ENCODE measurements at regions not wholly inside any gene's neighbourhood (a gene's known extent, or its start where the extent isn't known, plus 50 kb on each side); places are given as distances from the start of the nearest gene placed in this dataset.

DNA sequence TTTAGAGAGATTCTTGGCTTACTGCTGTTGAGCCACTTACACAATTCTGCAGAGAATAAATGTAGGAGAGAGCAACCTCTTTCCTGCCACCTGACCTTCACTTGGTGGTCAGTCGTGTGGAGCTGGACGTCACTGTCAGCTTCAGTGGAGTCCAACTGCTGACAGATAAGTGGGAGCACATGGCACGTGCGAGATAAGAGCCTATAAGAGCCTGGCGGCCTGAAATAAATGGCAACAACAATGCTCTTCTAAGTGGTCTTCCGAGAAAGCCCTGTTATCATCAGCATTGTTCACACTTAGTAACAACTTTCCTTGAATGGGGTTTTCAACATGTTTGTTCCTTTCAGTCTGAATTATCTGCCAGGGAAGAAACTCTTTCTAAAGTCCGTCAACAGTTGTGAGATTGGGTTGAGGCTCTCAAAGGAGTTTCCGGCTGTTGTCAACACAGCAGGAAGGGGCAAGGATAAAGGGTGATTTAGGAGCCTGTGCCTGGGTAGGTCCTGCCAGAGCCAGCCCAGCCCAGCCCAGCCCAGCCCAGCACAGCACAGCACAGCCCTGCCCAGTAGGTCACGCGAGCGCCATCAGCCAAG is 57.2 kb upstream of the RUNX1 start:
- no peak for TF ChIP-seq CSDC2 (CRISPR knock-in tag; IDR thresholded peaks at IDR 0.05)
- no peak for TF ChIP-seq ESRRG (CRISPR knock-in tag; IDR thresholded peaks at IDR 0.05)
- TF ChIP-seq TOX (CRISPR knock-in tag; IDR thresholded peaks at IDR 0.05; ENCODE audit: borderline replicate concordance), result no peak
- TF ChIP-seq ARNTL (CRISPR knock-in tag; IDR thresholded peaks at IDR 0.05; ENCODE audit: borderline replicate concordance, low read depth), result no peak
- TF ChIP-seq GLIS3 (CRISPR knock-in tag; IDR thresholded peaks at IDR 0.05), result no peak
- no peak for TF ChIP-seq ZC3H10 (CRISPR knock-in tag; IDR thresholded peaks at IDR 0.05)
- TF ChIP-seq, protein P1, sequence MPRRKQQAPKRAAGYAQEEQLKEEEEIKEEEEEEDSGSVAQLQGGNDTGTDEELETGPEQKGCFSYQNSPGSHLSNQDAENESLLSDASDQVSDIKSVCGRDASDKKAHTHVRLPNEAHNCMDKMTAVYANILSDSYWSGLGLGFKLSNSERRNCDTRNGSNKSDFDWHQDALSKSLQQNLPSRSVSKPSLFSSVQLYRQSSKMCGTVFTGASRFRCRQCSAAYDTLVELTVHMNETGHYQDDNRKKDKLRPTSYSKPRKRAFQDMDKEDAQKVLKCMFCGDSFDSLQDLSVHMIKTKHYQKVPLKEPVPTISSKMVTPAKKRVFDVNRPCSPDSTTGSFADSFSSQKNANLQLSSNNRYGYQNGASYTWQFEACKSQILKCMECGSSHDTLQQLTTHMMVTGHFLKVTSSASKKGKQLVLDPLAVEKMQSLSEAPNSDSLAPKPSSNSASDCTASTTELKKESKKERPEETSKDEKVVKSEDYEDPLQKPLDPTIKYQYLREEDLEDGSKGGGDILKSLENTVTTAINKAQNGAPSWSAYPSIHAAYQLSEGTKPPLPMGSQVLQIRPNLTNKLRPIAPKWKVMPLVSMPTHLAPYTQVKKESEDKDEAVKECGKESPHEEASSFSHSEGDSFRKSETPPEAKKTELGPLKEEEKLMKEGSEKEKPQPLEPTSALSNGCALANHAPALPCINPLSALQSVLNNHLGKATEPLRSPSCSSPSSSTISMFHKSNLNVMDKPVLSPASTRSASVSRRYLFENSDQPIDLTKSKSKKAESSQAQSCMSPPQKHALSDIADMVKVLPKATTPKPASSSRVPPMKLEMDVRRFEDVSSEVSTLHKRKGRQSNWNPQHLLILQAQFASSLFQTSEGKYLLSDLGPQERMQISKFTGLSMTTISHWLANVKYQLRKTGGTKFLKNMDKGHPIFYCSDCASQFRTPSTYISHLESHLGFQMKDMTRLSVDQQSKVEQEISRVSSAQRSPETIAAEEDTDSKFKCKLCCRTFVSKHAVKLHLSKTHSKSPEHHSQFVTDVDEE (CRISPR knock-in tag; IDR thresholded peaks at IDR 0.05), result no peak
- TF ChIP-seq OSR1 (CRISPR knock-in tag; IDR thresholded peaks at IDR 0.05), result no peak
- TF ChIP-seq, protein P2, sequence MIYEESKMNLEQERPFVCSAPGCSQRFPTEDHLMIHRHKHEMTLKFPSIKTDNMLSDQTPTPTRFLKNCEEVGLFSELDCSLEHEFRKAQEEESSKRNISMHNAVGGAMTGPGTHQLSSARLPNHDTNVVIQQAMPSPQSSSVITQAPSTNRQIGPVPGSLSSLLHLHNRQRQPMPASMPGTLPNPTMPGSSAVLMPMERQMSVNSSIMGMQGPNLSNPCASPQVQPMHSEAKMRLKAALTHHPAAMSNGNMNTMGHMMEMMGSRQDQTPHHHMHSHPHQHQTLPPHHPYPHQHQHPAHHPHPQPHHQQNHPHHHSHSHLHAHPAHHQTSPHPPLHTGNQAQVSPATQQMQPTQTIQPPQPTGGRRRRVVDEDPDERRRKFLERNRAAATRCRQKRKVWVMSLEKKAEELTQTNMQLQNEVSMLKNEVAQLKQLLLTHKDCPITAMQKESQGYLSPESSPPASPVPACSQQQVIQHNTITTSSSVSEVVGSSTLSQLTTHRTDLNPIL (CRISPR knock-in tag; IDR thresholded peaks at IDR 0.05; ENCODE audit: low read depth), result no peak
- no peak for TF ChIP-seq TCF4 (CRISPR knock-in tag; IDR thresholded peaks at IDR 0.05; ENCODE audit: borderline replicate concordance)
- TF ChIP-seq, protein P3, sequence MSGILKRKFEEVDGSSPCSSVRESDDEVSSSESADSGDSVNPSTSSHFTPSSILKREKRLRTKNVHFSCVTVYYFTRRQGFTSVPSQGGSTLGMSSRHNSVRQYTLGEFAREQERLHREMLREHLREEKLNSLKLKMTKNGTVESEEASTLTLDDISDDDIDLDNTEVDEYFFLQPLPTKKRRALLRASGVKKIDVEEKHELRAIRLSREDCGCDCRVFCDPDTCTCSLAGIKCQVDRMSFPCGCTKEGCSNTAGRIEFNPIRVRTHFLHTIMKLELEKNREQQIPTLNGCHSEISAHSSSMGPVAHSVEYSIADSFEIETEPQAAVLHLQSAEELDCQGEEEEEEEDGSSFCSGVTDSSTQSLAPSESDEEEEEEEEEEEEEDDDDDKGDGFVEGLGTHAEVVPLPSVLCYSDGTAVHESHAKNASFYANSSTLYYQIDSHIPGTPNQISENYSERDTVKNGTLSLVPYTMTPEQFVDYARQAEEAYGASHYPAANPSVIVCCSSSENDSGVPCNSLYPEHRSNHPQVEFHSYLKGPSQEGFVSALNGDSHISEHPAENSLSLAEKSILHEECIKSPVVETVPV (CRISPR knock-in tag; IDR thresholded peaks at IDR 0.05), result no peak
- no peak for TF ChIP-seq PPARA (CRISPR knock-in tag; IDR thresholded peaks at IDR 0.05; ENCODE audit: borderline replicate concordance)
- TF ChIP-seq ZNF8 (CRISPR knock-in tag; IDR thresholded peaks at IDR 0.05), result no peak
- TF ChIP-seq ZFP30 (CRISPR knock-in tag; IDR thresholded peaks at IDR 0.05), result no peak
- TF ChIP-seq, protein P4, sequence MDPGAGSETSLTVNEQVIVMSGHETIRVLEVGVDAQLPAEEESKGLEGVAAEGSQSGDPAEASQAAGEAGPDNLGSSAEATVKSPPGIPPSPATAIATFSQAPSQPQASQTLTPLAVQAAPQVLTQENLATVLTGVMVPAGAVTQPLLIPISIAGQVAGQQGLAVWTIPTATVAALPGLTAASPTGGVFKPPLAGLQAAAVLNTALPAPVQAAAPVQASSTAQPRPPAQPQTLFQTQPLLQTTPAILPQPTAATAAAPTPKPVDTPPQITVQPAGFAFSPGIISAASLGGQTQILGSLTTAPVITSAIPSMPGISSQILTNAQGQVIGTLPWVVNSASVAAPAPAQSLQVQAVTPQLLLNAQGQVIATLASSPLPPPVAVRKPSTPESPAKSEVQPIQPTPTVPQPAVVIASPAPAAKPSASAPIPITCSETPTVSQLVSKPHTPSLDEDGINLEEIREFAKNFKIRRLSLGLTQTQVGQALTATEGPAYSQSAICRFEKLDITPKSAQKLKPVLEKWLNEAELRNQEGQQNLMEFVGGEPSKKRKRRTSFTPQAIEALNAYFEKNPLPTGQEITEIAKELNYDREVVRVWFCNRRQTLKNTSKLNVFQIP (CRISPR knock-in tag; IDR thresholded peaks at IDR 0.05; ENCODE audit: borderline replicate concordance, low read depth), result no peak
- TF ChIP-seq SNAI2 (CRISPR knock-in tag; IDR thresholded peaks at IDR 0.05), result no peak
- no peak for TF ChIP-seq ZNF70 (CRISPR knock-in tag; IDR thresholded peaks at IDR 0.05)
- no peak for TF ChIP-seq ISL1 (CRISPR knock-in tag; IDR thresholded peaks at IDR 0.05)
- no peak for TF ChIP-seq ZFP3 (CRISPR knock-in tag; IDR thresholded peaks at IDR 0.05)
- ATAC-seq, result no peak

DNA sequence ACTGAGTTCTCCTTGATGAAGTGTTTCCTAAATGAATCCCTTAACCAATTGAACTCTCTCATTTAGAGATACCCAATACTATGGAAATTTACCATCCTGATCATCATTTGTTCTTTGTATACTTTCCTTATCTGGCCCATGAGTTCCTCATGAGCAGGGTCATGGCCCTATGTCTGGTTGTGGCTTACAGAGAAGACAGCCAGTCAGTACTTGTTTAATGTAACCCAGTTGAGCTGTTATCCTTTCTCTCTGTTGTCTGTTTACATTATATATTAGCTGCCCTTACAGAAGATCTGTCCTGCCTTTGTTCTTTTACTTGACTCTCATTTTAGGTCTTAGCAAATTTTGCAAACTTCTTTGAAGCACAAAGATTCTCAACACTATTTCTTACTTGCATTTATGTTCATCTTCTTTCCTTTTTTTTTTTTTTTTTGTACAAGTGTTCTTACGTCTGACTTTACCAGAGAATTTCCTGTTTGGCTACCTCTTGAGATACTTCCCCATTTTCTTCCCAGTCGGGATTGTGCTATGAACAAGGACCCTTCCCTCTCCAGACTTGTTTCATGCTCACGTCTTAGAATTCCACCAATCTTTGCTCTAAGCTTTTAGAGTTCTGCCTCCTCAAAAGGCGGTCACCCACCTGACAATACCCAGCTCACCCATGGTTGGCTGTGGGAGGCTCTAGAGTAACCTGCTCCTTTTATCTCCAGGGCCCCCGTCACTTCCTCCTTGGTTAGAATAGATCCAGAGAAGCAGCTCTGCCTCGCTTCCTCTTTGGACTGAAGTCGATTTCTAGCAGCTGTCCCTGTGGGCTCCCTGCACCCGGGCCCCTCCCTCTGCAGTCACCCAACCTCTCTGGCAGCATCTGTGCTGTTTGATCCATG is 53.6 kb upstream of the RUNX1 start:
- no peak for TF ChIP-seq SNAI2 (CRISPR knock-in tag; IDR thresholded peaks at IDR 0.05)
- ATAC-seq, result no peak

DNA sequence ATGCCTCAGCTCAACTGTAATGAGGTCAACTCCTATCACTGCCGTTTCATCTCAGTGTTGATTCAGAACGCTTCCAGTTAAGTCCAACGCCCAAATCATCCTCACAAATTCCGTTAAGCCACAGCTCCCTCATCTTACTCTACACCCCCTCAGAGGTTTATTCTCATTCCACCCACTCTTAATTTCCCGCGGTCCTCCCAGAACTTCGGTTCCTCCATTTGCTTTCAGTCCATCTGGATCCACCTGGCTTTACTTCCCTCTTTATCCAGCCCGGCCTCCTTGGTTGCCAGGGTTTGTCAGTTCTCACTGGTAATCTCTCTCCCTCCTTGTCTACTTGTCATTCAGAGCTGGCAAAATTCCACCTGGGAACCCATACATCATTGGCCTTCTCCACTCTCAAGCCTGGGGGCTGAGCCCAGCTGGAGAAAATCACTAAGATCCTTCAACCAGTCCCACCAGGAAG is 51.3 kb upstream of the RUNX1 start:
- no peak for ATAC-seq
- TF ChIP-seq CSDC2 (CRISPR knock-in tag; IDR thresholded peaks at IDR 0.05), result no peak
- TF ChIP-seq, protein P5, sequence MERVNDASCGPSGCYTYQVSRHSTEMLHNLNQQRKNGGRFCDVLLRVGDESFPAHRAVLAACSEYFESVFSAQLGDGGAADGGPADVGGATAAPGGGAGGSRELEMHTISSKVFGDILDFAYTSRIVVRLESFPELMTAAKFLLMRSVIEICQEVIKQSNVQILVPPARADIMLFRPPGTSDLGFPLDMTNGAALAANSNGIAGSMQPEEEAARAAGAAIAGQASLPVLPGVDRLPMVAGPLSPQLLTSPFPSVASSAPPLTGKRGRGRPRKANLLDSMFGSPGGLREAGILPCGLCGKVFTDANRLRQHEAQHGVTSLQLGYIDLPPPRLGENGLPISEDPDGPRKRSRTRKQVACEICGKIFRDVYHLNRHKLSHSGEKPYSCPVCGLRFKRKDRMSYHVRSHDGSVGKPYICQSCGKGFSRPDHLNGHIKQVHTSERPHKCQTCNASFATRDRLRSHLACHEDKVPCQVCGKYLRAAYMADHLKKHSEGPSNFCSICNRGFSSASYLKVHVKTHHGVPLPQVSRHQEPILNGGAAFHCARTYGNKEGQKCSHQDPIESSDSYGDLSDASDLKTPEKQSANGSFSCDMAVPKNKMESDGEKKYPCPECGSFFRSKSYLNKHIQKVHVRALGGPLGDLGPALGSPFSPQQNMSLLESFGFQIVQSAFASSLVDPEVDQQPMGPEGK (CRISPR knock-in tag; IDR thresholded peaks at IDR 0.05; ENCODE audit: borderline replicate concordance), result no peak
- TF ChIP-seq PPARA (CRISPR knock-in tag; IDR thresholded peaks at IDR 0.05; ENCODE audit: borderline replicate concordance), result no peak

All from SK-N-SH treated with all-trans-retinoic acid at 6 μM for 48 hours (cell line).